Mesodermal cell (in vitro differentiated cells): ENCODE measurements at regions not wholly inside any gene's neighbourhood (a gene's known extent, or its start where the extent isn't known, plus 50 kb on each side); places are given as distances from the start of the nearest gene placed in this dataset.

Experiments
- H3K27ac ChIP-seq: 2 replicates; pipeline ENCODE4 v1.7.0; 2013; ENCODE audit warnings: mild to moderate bottlenecking, low read depth, low read length, moderate library complexity; ENCODE audit not compliant: severe bottlenecking
- H3K36me3 ChIP-seq: 2 replicates; pipeline ENCODE4 v1.7.1; 2013; ENCODE audit warnings: mild to moderate bottlenecking, low read length, moderate library complexity; ENCODE audit not compliant: control insufficient read depth, insufficient read depth
- H3K4me1 ChIP-seq: one replicate; pipeline ENCODE4 v1.7.1; 2013; ENCODE audit warnings: mild to moderate bottlenecking, low read length; ENCODE audit not compliant: insufficient read depth, control insufficient read depth, poor library complexity, severe bottlenecking
- H3K4me3 ChIP-seq: 2 replicates; pipeline ENCODE4 v1.7.0; 2013; ENCODE audit warnings: low read length, control low read depth, mild to moderate bottlenecking; ENCODE audit not compliant: insufficient read depth, poor library complexity, severe bottlenecking; ENCODE audit errors: extremely low read depth
- H3K9me3 ChIP-seq: 2 replicates; pipeline ENCODE4 v1.7.1; 2013; ENCODE audit warnings: mild to moderate bottlenecking, low read length, moderate library complexity; ENCODE audit not compliant: control insufficient read depth
- WGBS, 2 experiments: methylation state at CpG; one replicate each; pipeline ENCODE4 v1.1.5; 2013; ENCODE audit warnings: missing lambda C conversion rate in 2 of 2; ENCODE audit not compliant: insufficient coverage in 2 of 2; 5-methylcytosine and 5-hydroxymethylcytosine counted together

DNA sequence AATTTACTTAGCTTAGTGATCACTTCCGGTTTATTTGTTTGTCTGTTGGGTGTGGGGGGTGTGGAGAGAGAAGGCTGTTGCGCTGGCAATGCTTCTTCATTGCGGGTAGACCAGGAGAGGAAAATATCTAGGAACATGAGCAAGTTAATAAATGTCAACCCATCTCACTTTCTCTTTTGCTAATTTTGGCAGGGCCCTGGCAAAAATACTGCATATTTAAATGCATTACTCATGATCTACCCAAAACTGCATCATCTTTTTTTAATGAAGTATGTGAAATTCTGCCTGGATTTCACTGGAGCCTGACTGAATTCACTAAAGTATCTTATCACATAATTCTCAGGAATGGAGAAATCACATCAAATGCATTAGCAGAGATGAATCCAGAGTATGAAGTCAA, 1131.0 kb upstream of the NXPH2 start:
- no peaks in the 10 kb centered on the region for H3K4me1 ChIP-seq
- no peak overlapping the region for H3K27ac ChIP-seq
- H3K36me3 ChIP-seq, result no peaks in the 10 kb centered on the region
- H3K4me3 ChIP-seq, result no peak overlapping the region
- no CpG with 5 or more reads among the region's 3 CpGs for WGBS, 2 experiments
- H3K9me3 ChIP-seq, result no peaks in the 10 kb centered on the region

DNA sequence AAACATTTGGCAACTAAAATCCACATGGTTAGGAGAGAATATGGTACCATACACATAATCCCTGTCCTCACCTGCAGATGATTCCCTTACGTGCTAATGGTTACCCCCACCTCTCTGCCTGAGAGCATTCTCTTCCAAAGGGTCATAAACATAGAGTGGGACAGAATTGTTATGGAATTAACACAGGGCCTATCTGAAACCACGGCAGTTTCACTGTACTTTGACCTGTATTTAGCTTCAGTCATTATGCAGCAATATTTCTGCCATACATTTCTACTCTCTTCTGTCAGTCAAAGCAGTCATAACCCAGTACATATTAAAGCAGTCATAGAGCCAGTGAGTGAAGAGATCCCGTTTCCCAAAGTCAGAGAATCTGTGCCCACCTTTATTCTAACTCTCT, 1128.9 kb upstream of the NXPH2 start:
- WGBS, 2 experiments, result 100% methylated on average over 1 of the region's 3 CpGs; no CpG with 5 or more reads in 1 of the 2 experiments
- no peak overlapping the region for H3K4me3 ChIP-seq
- no peaks in the 10 kb centered on the region for H3K4me1 ChIP-seq
- no peaks in the 10 kb centered on the region for H3K9me3 ChIP-seq
- no peaks in the 10 kb centered on the region for H3K36me3 ChIP-seq
- no peak overlapping the region for H3K27ac ChIP-seq

DNA sequence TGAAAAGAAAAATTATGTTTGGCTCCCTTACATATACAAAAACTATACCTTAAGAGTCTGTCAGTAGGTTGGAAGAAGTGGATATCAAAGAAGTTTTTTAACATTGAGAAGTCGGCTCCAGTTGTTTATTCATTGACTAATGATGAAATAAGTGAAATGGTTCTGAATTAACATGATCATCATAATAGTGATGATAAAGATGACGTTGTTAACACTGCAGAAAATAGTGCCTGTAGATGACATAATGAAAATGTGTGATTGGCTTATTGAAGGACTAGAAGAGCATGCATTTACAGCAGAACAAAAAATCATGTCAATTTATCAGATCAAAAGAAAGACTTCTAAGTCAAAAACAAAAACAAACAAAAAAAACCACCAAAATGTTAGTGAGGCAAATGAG, 1125.4 kb upstream of the NXPH2 start:
- Histone ChIP-seq H3K36me3 (no peaks in the 10 kb centered on the region), H3K27ac (no peak overlapping the region), H3K4me3 (no peak overlapping the region), H3K4me1 (no peaks in the 10 kb centered on the region), H3K9me3 (no peaks in the 10 kb centered on the region)
- 81 to 82% methylated on average over 2 of the region's 2 CpGs for WGBS, 2 experiments

DNA sequence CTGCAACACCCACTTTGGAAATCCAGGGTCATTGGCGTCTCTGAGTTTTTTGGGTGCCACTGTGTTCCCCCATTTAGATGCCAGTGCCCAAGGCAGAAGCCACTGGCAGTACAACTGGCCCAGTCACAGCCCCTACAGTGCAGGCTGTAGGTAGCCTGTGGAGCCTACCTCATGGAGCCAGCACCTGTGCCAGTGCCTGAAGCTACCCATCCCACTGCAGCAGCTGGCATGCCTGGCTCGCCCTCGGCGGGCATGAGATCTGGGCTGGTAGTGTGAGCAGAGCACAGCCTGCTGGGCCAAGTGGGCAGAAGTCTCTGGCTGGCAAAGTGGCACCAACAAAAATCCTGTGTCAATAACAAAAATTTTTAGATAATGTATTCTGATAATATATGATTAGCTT, 1111.4 kb upstream of the NXPH2 start:
- Histone ChIP-seq H3K36me3 (no peaks in the 10 kb centered on the region), H3K27ac (no peak overlapping the region), H3K4me3 (no peak overlapping the region), H3K9me3 (no peaks in the 10 kb centered on the region), H3K4me1 (no peaks in the 10 kb centered on the region)
- WGBS, 2 experiments, result 64 to 75% methylated on average over 4 of the region's 4 CpGs

DNA sequence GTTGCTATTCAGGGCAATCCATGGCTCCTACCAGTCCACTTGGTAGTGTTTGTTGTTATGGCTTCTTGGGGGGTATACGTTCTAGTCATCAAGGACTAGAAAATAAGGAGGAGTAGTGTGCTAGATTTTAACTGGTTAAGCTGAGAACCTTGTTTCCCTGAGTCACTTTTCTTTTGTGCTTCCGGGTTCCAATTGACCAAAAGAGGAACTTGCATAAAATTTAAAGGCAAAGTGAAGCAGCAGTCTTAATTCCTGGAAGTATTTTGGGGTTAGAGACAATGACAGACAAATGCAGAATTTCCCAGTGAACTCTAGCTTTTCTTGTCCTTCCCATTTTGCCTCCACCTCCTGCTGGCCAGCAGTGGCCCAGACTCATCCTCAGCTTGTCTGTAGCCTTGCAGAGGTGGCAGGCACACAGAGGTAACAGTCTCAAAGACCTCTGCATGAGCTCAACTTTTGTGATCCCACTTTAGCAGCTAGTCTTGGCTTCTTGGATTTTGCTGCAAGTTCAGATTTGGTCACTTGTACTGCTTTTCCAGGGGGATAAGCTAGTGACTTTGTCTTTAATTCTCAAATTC, 1105.8 kb upstream of the NXPH2 start:
- no peak overlapping the region for H3K27ac ChIP-seq
- H3K4me3 ChIP-seq, result no peak overlapping the region
- 89 to 100% methylated on average over 2 of the region's 2 CpGs for WGBS, 2 experiments
- no peaks in the 10 kb centered on the region for H3K9me3 ChIP-seq
- H3K4me1 ChIP-seq, result no peaks in the 10 kb centered on the region
- H3K36me3 ChIP-seq, result no peaks in the 10 kb centered on the region

DNA sequence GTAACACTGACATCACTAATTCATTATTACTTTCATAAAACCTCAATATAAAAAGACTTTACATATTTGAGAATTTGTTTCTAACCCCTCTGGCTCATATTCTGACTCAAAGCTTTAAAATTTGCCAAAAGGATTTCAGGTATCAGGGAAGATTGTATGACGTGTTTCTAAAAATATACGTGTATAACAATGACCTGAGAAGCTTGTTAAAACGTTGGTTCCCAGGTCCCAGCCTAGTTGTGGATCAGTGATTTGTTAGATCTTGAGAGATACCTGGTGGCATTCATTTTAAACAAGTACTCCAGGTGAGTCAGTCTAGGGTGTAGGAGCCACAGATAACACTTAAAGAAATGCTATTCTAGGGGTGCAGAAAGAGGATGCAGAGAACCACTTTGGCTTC, 1096.8 kb upstream of the NXPH2 start:
- Histone ChIP-seq H3K9me3 (no peaks in the 10 kb centered on the region), H3K4me3 (no peak overlapping the region), H3K27ac (no peak overlapping the region), H3K4me1 (no peaks in the 10 kb centered on the region), H3K36me3 (no peaks in the 10 kb centered on the region)
- WGBS, 2 experiments, result 65% methylated on average over 3 of the region's 3 CpGs

DNA sequence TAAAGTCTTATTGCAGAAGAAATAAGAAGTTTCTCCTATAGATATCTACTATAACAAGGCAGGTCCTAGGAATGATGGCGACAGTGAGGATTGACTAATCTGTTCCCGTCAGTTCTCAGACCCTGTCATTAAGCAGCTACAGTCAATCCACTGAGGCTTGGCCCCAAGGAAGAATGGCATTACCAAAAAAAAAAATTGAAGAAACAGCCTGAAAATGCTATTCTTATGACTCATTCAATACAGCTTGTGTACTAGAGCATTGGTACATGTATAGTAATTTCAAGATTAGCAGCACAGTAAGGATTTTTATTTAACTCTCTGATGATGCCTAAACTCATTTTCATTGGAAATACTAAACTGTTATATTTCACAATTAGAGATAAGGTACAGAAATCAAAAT, 1096.1 kb upstream of the NXPH2 start:
- no peaks in the 10 kb centered on the region for H3K9me3 ChIP-seq
- H3K27ac ChIP-seq, result no peak overlapping the region
- WGBS, 2 experiments, result 83 to 93% methylated on average over 2 of the region's 2 CpGs
- no peaks in the 10 kb centered on the region for H3K36me3 ChIP-seq
- no peaks in the 10 kb centered on the region for H3K4me1 ChIP-seq
- no peak overlapping the region for H3K4me3 ChIP-seq

DNA sequence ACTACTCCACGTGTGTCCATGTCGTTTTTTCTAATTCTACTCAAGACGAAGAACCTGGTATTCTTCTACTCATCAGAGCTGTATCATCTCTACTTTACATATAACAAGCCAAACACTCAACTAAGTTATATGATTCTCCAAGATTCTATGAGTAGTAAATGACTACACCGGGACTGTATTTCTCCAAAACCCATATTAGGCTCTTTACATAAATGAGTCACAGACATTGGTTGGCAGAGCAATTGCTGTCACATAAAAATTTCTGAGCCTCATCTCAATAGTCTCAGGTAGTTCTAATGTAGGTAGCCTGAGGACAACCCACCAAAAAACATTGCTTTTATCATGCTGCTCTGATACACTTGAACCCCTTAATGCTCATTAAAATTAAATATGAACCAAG, 1092.3 kb upstream of the NXPH2 start:
- WGBS, 2 experiments, result 88 to 93% methylated on average over 2 to 4 of the region's 4 CpGs
- Histone ChIP-seq H3K9me3 (no peaks in the 10 kb centered on the region), H3K27ac (no peak overlapping the region), H3K36me3 (no peaks in the 10 kb centered on the region), H3K4me1 (no peaks in the 10 kb centered on the region), H3K4me3 (no peak overlapping the region)

DNA sequence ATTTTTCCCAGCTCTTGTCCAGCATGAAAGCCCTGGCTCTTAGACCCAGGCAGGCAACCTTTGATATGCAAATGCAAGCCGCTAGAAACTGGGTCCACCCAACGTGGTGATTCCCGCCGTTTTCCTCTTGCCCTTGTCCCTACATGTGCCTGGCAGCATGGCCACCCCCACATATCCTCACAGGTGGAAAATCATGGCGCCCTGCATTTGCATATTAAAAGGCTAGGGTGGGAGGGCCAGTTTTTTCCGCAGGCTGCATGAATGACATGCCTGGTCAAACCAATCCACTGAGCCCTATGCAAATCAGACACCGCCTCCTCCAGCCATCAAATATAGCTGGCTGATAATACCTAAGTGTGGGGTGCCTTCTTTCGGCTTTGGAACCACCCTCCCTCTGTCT, 1091.8 kb upstream of the NXPH2 start:
- Histone ChIP-seq H3K4me3 (no peak overlapping the region), H3K27ac (no peak overlapping the region), H3K9me3 (no peaks in the 10 kb centered on the region), H3K36me3 (no peaks in the 10 kb centered on the region), H3K4me1 (no peaks in the 10 kb centered on the region)
- 87 to 97% methylated on average over 5 to 6 of the region's 8 CpGs for WGBS, 2 experiments

DNA sequence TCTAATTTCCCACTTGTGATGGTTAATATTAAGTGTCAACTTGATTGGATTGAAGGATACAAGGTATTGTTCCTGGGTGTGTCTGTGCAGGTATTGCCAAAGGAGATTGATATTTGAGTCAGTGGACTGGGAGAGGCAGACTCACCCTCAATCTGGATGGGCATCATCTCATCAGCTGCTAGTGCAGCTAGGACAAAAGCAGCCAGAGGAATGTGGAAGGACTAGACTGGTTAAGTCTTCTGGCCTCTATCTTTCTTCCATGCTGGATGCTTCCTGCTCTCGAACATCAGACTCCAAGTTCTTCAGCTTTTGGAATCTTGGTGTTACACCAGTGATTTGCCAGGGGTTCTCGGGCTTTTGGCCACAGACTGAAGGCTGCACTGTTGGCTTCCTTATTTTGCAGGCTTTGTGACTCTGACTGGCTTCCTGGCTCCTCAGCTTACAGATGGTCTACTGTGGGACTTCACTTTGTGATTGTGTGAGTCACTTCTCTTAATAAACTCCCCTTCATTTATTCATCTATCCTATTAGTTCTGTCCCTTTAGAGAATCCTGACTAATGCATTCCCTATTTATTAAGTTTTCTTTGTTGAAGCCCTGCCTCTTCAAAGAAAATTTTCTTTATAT, 1087.5 kb upstream of the NXPH2 start:
- 85 to 86% methylated on average over 1 to 2 of the region's 2 CpGs for WGBS, 2 experiments

DNA sequence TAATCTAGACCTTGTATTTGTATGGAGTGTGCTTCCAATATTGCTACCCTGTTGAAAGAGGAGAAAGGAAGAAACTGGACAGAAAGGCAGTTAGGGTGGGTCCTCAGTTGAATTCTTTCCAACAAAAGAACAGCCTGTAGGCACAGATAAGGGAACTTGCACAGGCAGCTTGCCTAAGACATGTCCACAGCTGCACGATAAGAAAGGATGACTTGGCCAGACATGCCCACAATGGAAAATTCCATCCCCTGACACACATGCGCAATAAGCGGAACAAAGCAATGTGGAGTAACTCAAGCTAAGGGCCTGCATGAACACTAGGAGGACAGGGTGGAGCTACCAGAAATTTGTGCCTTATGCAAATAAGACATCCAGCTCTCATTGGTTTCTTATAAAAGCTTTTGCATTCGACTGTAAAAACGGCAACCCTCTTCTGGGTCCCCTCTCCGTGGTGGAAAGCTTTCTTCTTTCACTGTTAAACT, 1084.7 kb upstream of the NXPH2 start:
- no peaks in the 10 kb centered on the region for H3K4me1 ChIP-seq
- H3K9me3 ChIP-seq, result peaks cover 8% of the 10 kb centered on the region
- H3K4me3 ChIP-seq, result no peak overlapping the region
- no peak overlapping the region for H3K27ac ChIP-seq
- 73 to 91% methylated on average over 4 to 6 of the region's 6 CpGs for WGBS, 2 experiments
- H3K36me3 ChIP-seq, result no peaks in the 10 kb centered on the region

More for the DNA sequence above, 1087.5 kb upstream of the NXPH2 start:
- no peaks in the 10 kb centered on the region for H3K36me3 ChIP-seq
- H3K4me3 ChIP-seq, result no peak overlapping the region
- peaks cover 8% of the 10 kb centered on the region for H3K9me3 ChIP-seq
- no peak overlapping the region for H3K27ac ChIP-seq
- H3K4me1 ChIP-seq, result no peaks in the 10 kb centered on the region
